Myocyte (in vitro differentiated cells): ENCODE measurements at regions not wholly inside any gene's neighbourhood (a gene's known extent, or its start where the extent isn't known, plus 50 kb on each side); places are given as distances from the start of the nearest gene placed in this dataset.
A peak's percentile ranks its signal among the peaks of the same experiment; 100 is the strongest.
"Not testable (repeated sequence)": the region's sequence is repeated elsewhere in the genome, so short reads cannot be mapped to it uniquely, and the experiment has no call there.

ENCODE experiments used
- DNase-seq: peaks from one replicate; pipeline ENCODE4 v3.0.0-alpha.2; 2012; ENCODE audit warnings: low read depth

DNA sequence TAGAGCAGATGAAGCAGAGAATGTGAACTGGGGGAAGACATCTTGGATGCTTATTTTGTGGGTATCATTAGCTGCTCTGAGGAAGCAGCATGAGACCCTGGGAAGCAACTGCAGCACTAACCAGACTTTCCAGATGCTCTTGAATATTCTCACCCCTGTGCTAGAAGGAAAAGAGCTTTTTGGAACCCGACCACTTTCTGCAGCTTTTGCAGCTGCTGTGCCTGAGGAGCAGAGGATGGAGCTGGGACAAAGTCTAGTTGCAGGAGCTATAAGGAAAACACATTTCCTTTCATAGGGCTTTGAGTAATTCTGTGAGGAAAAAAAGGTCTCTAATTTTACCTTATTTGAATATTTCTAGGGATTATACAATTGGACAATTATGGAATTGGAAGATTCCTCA is 369.7 kb downstream of the CD109 start:
- no peak for DNase-seq

DNA sequence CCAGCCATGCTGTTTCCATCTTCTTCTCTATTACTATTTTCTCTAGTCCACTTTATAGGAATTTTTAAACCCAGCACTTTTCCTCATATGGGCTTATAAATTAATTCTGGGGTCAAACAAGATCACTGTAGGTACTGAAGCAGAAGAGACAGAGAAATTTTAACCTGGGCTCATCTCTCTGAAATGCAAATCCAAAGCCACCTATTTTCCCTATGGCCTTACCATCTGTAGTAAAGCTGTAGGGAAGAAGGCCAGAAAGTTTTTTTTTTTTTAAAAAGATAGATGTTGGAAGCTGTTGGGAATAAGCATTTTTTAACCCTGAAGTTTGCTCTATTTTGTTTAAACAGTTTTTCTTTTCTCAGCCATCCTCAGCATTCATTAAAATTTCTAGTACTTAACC is 367.4 kb downstream of the CD109 start:
- no peak for DNase-seq

DNA sequence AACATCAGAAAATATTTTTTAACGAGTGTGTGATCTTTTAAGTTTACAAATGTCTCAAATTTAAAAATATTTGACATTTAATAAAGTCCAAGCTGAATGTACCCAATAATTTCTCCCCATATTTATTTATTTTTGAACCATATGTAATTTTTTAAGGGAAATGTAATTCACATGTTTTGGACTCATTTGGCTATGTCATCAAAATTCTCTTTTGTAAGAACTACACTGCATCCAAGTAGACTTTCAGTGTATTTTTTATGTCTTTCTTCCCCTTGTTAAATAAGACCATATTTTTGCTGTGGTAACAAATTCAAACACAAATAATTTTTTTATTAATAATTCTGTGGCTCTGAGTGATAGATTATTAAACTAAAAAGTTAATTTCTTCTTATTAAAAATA is 365.2 kb downstream of the CD109 start:
- no peak for DNase-seq

DNA sequence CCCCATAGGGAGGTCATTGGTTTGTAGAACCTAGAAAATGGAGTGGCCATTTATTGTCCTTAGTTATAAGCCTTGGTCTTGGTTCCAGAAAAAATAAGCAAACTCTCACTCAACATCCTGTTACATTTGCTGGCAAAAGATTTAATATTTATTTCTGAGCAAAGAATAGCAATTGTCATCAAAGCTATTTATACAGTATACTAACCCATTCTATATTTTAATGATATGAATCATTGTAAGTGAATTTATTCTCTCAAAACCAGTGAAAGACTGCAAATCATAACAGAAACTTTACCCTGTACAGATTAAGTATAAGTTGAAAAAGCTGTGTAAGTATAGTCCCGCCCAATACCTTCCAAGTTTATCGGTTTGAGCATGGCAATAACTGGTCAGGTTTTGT is 364.4 kb downstream of the CD109 start:
- DNase-seq = no peak

DNA sequence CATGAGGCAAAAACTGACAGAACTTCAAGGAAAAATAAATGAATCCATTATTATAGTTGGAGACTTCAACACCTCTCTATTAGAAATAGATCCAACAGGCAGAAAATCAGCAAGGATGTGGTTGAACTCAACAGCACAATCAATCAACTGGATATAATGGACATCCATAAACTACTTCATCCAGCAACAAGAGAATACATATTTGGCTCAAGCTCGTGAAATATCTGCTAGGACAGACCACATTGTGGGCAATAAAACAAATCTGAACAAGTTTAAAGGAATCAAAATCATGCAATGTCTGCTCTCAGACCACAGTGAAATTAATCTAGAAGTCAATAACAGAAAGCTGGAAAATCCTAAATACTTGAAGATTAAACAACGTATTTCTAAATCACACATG is 362.6 kb downstream of the CD109 start:
- DNase-seq = no peak

DNA sequence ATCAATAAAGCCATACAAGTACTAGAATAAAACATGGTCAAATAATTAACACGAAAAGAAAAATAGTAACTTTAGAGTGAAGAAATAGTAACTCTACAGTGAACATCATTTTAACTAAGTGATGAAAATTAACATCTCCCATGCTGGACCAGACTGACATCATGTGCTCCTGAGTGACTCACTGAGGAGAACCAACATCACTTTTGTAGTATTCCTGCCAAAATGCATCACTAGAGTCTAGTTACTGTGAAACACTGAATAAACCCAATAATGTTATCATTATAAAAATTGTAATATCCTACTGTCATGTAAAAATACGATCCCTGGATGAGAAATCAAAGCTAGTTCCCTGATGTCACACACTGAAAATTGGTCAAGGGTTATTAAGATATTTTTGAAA is 361.3 kb downstream of the CD109 start:
- no peak for DNase-seq

DNA sequence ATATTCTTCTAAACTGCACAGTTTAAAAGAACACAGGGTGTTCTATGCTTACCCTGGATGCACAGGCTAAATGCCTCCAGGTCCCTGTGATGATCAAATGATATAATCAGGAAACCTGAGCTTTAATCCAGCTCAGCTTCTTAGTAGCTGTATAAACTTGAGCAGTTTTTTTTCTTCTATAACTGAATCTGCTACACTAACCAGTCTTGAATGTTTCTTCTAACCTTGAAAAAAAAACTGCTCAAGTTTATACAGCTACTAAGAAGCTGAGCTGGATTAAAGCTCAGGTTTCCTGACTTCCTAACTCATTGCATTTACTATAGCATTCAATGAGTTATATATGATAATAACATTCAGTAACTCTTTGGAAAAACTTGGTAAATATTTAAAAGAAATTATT is 358.2 kb downstream of the CD109 start:
- DNase-seq = no peak

DNA sequence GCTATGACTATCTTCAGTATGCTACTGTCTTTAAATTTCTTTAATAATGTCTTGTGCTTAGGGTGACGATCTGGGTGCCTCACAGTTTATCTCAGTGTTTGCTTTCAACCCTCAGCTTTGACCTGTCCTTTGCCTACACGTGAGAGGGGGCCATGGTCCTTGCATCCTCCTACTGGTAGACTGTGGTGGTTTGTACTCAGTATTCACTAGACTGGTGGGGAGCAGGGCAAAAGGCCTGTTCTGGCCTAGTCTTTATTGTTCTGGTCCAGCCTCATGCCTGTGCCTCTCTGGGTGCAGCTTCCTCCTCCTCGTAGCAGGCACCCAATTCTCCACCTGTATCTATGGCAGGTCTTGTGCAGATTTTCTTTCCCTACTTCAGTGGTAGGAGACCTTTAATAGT is 354.9 kb downstream of the CD109 start:
- no peak for DNase-seq

DNA sequence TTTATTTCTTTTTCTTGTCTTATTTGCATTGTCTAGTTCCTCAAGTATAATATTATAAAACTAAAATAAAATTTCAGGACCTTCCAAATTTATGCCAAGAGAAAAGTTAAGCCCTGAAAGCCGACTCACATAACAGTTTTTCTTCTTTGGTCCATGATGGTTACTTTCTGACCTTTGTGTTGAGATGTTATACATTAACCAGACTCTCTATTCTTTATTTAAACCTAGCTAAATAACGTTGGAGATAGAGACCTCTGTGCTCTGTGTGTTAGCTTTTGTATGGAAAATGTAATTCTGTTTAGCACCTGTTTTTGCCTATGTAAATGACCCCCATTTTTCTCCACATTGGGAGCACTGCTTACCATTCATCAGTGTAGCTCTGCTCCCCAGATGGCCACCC is 352.4 kb downstream of the CD109 start:
- no peak for DNase-seq

DNA sequence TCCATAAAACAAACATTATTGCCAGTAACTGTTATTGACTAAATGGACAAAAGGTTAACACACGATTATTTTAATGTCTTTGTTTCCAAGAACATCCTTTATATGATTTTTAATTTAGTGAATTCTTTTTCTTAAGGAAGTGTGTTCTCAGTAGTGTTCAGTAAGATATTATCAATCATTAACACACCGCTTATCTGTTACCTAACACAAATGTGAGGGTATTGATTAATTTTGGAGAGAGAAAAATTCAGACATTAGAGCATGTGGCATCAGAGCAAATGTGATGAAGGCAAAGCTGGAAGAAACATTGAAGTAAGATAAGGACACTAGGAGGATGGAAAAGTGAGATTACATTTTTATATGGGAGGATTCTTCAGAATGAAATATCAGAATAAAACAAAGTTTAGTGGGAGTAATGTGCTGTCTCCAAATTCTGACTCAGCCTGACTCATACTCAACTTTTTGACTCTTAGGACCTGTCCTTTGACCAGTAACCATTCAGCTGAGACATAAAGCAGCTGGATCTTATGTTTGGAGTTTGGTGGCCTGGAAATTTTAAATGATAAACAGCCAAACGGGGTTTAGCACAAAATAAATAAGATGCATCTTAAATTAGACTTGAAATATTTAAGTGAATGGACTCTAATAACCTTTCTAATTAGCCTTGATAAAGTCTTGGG is 348.6 kb downstream of the CD109 start:
- peak; percentile 18 for DNase-seq

DNA sequence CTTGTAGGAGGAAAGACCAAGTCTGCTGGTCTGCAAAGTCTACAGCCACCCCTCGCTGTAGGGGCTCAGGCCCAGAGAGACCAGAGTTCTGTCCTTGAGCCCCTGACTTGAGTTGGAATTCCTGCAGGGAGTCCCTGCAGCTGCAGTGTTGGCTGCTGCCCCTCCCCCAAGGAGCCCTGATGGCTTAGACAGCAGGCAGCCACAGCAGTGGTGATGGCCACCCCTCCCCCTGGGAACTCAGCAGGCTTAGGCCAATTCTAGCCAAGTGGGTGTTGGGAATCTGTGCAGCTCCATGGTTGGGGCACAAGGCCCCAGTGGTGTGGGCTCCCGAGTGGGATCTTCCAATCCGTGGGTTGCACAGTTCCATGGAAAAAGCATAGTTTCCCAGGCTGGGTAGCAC is 345.4 kb downstream of the CD109 start:
- DNase-seq = peak; percentile 9

DNA sequence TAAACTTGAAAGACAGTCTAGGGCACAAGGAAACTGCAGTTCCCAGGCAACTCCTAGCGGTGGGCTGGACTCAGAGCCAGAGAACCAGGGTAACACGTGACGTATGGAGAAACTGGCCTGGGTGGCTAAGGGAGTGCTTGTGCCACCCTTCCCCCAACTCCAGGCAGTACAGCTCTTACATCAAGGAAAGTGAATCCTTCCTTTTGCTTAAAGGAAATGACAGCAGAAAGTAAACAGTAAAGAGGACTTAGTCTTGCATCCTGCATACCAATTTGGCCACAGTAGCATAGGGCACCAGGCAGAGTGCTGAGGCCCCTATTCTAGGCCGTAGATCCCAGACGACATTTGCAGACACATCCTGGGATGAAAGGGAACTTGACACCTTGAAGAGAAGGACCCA is 322.8 kb downstream of the CD109 start:
- DNase-seq = no peak

DNA sequence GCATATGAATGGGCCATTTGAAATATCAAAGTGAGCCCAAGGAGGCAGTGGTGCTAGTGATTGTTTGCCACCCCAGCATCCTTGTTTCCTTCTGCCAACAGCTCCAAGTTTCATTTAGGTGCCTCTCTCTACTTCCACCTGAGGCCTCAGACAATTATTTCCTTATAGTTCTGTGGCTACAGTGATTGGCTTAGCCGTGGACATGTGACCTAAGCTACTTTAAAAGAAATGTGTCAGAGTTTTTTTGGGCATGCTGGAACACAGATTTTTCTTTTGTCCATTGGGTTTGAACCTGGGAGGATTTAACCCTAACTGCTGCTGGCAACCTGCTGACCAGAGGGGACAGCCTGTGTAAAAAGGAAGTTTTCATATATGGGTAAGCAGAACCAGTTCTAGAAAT is 319.4 kb downstream of the CD109 start:
- DNase-seq = no peak

DNA sequence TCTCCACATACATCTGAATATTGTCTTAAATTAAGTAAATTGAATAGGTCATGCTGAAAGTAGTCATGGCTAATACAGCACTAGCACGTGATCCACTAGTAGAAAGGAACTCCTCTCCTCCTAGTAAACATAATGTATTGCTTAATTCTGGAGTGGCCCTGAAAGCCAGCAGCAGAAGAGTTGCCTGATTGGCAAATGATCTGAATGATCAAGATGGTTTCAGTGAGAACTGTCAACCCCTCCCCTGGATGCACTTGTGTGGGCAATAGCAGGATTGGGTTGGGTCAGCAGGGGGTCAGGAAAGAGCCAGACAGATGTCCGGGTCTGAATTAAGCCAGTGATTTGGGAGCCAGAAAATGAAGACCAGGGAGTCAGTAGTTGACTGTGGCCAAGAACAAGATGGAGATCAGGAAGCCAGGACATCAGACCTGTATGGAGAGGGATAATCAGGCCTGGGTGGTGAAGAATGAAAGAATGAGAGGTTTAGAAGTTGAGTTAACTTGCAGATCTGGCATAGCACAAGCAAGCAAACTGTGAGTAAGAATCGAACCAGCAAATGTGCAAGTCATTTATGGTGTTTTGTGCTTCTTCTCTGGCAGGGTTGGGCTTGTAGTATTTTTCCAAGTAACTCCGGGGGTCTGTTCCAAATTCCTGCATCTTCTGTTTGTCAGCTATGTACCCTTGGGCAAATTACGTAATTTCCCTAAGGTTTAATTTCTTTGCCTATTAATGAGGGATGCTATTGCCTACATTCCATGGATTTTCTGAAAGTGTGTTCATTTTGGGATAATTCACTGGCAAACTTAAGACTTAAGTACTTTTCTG is 304.9 kb downstream of the CD109 start:
- DNase-seq = no peak

DNA sequence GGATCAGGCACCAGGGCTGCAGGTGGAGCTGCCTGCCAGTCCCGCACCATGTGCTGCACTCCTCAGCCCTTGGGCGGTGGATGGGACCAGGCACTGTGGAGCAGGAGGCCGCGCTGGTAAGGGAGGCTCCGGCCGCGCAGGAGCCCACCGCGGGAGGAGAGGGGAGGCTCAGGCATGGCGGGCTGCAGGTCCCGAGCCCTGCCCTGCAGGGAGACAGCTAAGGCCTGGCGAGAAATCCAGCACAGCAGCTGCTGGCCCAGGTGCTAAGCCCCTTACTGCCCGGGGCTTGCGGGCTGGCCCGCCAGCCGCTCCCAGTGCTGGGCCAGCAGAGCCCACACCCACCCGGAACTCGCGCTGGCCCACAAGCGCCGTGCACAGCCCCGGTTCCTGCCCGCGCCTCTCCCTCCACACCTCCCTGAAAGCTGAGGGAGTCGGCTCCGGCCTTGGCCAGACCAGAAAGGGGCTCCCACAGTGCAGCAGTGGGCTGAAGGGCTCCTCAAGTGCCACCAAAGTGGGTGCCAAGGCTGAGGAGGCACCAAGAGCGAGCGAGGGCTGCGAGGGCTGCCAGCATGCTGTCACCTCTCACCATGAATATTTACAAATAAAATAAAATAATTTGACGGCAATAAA is 294.7 kb downstream of the CD109 start:
- DNase-seq = not testable (repeated sequence)

DNA sequence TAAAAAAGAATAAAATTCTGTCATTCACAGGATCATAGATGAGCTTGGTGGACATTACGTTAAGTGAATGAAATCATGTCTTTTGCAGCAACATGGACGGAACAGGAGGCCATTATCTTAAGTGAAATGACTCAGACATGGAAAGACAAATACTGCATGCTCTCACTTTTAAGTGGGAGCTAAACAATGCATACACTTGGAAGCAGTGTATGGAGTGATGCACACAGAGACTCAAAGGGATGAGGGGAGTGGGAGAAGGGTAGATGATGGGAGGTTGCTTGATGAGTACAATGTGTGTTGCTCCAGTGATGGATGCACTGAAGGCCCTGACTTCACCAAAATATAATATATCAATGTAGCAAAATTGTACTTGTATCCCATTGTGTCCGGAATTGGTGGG is 293.4 kb downstream of the CD109 start:
- no peak for DNase-seq

DNA sequence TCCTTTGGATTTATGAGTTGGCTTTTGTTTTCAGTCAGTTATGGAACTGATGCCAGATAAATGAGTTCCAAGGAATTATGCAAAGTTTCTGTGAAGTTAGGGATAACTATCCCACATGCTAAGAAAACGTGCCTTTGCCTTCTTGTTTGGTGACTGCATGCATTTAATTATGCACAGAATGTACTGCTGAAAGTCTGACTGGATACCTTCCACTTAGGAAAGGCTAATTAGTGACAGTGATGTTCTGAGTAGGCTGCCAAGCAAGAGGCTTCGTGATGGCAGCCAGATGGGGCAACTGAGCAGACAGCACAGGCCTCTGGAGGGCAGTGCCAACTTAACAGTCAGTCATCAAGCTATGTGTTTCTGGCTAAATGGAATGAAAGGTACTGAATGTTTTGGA is 289.9 kb downstream of the CD109 start:
- DNase-seq = peak; percentile 20

DNA sequence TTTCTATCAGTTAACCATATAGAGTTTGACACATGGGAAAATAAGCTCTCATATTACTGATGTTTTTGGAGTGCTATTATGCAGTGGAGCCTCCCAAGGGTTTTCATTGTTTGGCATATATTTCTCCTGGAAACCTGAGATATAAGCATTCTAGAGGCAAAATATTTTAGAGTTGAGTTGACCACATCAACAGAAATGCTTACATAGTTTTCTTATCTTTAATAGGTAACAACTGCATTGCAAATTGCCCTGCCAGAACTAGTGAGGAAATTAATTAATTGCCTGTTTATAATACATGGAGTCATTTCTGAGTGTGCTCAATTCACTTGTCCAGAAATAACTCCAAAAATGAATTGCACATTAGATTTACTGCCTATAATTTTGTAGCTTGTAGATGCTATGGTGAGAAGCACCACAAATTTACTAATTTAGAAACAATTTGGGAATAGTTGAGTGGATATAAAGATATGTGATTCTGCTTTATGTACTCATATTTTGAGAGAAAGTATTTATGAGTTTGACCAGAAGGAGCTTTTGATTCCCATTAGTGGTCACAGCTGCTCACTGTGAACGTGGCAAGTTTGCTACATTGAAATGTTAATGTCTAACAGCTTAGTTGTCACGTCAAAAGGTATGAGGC is 288.7 kb downstream of the CD109 start:
- peak; percentile 16 for DNase-seq

DNA sequence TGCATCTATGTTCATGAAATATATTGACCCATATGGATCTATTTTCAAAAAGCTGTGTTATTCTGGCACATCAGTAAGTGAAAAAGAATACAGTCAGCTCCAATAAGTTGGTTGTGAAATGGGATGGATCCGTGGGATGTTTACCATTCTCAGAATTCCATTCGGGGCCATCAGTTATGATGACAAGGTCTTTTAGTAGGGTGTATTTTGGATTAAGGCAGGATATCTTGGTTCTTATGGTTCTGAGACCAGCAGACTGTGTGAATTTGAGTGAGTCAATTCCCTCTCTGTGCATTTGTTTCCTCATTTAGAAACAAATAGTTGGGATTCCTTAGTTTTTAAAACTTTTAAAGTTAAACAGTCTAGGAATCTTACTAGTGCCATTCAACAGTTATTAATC is 287.4 kb downstream of the CD109 start:
- no peak for DNase-seq

DNA sequence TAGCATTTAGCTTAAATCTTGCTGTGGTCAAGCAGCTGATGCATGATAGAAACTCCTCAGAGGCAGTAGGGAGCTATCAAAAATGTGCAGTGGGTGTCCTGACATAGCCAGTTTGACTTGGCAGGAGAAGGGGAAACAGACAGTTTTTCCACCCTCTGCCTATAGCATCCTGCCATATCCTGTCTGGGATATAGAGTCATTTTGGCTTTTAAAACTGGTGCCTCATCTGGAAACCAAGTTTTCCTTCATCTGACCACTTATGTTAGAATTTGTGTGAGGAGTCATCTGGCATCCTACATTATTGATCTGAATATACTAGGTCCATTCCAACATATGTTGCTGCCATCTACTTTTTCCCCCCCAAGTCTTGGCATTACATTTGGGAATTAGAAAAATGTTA is 284.1 kb downstream of the CD109 start:
- no peak for DNase-seq

DNA sequence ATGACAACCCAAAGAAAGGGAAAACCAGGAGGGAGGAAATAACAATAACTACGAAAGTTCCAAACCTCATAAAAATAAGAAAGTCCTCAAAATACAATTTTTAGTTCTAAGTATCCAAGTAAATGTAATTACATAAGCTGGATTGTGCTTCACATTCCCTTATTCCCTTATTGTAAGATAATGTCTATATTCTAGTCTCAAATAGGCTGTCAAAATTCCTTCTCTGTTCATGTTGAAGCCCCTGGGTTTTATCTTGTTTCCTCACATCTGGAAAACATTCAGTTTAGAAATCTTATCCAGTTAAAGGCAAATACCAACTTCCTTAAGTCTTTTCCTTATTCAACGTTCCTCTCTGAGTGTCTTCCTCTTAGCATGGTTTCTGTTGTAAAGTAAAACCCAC is 282.3 kb downstream of the CD109 start:
- DNase-seq = no peak

DNA sequence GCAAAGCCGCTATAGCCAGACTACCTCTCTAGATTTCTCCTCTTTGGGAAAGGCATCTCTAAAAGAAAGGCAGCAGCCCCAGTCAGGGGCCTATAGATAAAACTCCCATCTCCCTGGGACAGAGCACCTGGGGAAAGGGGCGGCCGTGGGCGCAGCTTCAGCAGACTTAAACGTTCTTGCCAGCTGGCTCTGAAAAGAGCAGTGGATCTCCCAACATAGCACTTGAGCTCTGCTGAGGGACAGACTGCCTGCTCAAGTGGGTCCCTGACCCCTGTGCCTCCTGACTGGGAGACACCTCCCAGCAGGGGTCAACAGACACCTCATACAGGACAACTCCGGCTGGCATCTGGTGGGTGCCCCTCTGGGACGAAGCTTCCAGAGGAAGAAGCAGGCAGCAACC is 276.5 kb downstream of the CD109 start:
- DNase-seq = not testable (repeated sequence)
